BJ (cell line): ENCODE measurements at regions not wholly inside any gene's neighbourhood (a gene's known extent, or its start where the extent isn't known, plus 50 kb on each side); places are given as distances from the start of the nearest gene placed in this dataset.
"Not testable (repeated sequence)": the region's sequence is repeated elsewhere in the genome, so short reads cannot be mapped to it uniquely, and the experiment has no call there.

ENCODE experiments used
- CTCF ChIA-PET: fragments of 350-600 bp; formaldehyde crosslinking; extraction: SDS; loops from one replicate; lab custom pipeline; 2021; ENCODE audit warnings: antibody characterized with exemption, inconsistent platforms; lab: Yijun Ruan, JAX
- POLR2A ChIA-PET: fragments of 300-600 bp; sonication (Branson Sonifier 250); formaldehyde crosslinking; extraction: SDS; loops from one replicate; lab custom pipeline; 2021; ENCODE audit warnings: antibody characterized with exemption; lab: Charles Lee
- DNase-seq: peaks from one replicate; pipeline ENCODE4 v3.0.0-alpha.2; 2011; ENCODE audit warnings: low read depth
- H3K27me3 ChIP-seq: 2 replicates; pipeline ENCODE4 v1.6.0; 2011; ENCODE audit warnings: low read length; ENCODE audit not compliant: control insufficient read depth, insufficient read depth
- H3K36me3 ChIP-seq: 2 replicates; pipeline ENCODE4 v1.5.1; 2011; ENCODE audit warnings: low read length; ENCODE audit not compliant: control insufficient read depth, insufficient read depth
- H3K4me3 ChIP-seq: 2 replicates; pipeline ENCODE4 v1.5.1; 2011; ENCODE audit warnings: low read depth, mild to moderate bottlenecking, control low read depth, low read length

DNA sequence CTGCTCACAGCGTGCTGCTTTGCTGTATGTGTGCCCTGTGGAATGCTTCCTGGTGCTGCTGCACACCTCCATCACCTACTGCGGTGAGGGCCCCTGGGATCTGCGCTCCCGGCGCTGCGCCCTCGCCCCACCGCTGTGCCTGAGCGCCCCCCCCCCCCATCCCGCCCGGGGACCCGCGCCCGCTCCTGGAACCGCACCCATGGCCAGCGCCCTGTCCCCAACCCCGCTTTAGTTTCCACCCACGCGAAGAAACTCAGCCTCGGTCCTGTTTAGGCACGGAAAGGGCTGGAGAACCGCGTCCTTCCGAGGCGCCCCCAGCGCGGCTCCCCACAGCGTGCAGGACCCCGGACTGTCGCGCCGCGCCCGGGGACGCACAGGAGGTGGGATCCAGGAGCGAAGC is 265.5 kb downstream of the POTEB3 start:
- POLR2A ChIA-PET, H3K27me3 ChIP-seq, H3K4me3 ChIP-seq, H3K36me3 ChIP-seq, CTCF ChIA-PET, DNase-seq: not testable (repeated sequence)

- H3K27me3 ChIP-seq, DNase-seq, CTCF ChIA-PET, H3K36me3 ChIP-seq, POLR2A ChIA-PET, H3K4me3 ChIP-seq: not testable (repeated sequence)
Observed at GRCh38 chr15:21151203-21151966, 285.3 kb upstream of the POTEB2 start.

DNA sequence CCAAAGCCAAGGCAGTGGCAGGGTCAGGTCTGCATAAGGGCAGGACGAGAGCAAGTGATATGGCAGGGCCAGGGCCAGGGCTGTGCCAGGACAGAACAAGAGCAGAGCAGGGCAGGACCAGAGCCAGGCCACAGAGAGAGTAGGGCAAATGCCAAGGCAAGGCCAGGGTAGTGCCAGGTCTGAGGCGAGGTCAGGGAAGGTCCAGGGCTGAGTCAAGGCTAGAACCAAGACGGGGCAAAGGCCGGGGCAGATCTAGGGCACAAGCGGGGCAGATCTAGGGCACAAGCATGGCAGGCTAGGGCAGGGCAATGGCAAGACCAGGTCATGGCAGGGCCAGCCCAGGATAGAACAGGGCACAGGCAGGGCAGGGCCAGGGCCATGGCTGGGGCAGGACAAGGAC is 282.0 kb upstream of the POTEB2 start:
- H3K36me3 ChIP-seq, H3K27me3 ChIP-seq, DNase-seq, CTCF ChIA-PET, H3K4me3 ChIP-seq, POLR2A ChIA-PET: not testable (repeated sequence)

GRCh38 chr15:21133893-21134292 is 267.8 kb upstream of the POTEB2 start:
- H3K4me3 ChIP-seq, POLR2A ChIA-PET, H3K36me3 ChIP-seq, DNase-seq, H3K27me3 ChIP-seq, CTCF ChIA-PET: not testable (repeated sequence)

DNA sequence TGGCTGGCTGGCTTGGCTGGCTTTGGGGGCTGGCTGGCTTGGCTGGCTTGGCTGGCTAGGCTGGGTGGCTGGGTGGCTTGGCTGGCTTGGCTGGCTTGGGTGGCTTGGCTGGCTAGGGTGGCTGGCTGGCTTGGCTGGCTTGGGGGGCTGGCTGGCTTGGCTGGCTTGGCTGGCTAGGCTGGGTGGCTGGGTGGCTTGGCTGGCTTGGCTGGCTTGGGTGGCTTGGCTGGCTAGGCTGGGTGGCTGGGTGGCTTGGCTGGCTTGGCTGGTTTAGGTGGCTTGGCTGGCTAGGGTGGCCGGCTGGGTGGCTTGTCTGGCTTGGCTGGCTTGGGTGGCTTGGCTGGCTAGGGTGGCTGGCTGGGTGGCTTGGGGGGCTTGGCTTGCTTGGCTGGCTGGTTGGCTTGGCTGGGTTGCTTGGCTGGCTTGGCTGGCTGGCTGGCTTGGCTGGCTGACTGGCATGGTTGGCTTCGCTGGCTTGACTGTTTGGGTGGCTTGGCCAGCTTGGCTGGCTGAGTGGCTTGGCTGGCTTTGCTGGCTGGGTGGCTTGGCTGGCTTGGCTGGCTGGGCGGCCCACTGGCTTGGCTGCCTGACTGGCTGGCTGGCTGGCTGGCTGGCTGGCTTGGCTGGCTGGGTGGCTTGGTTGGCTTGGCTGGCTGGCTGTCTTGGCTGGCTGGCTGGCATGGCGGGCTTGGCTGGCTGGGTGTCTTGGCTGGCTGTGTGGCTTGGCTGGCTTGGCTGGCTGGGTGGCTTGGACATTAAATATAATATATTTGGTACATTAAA is 246.3 kb upstream of the POTEB2 start:
- H3K36me3 ChIP-seq, H3K4me3 ChIP-seq, DNase-seq, H3K27me3 ChIP-seq, POLR2A ChIA-PET: not testable (repeated sequence)
- CTCF ChIA-PET: interaction anchor here (0.6 kb wide), 1 partner anchor 865 kb away, joined by 3 read pairs; no protein-coding TSS in a partner anchor

GRCh38 chr15:21111861-21112260 is 245.7 kb upstream of the POTEB2 start:
- not testable (repeated sequence) for H3K36me3 ChIP-seq

GRCh38 chr15:21111172-21111571 is 245.1 kb upstream of the POTEB2 start:
- H3K4me3 ChIP-seq, H3K27me3 ChIP-seq, DNase-seq, POLR2A ChIA-PET, CTCF ChIA-PET, H3K36me3 ChIP-seq: not testable (repeated sequence)

More at GRCh38 chr15:21111861-21112260, 245.7 kb upstream of the POTEB2 start:
- DNase-seq, POLR2A ChIA-PET, H3K4me3 ChIP-seq, H3K27me3 ChIP-seq: not testable (repeated sequence)
- CTCF ChIA-PET: interaction anchor here (0.6 kb wide), 1 partner anchor 864 kb away, joined by 3 read pairs; no protein-coding TSS in a partner anchor

DNA sequence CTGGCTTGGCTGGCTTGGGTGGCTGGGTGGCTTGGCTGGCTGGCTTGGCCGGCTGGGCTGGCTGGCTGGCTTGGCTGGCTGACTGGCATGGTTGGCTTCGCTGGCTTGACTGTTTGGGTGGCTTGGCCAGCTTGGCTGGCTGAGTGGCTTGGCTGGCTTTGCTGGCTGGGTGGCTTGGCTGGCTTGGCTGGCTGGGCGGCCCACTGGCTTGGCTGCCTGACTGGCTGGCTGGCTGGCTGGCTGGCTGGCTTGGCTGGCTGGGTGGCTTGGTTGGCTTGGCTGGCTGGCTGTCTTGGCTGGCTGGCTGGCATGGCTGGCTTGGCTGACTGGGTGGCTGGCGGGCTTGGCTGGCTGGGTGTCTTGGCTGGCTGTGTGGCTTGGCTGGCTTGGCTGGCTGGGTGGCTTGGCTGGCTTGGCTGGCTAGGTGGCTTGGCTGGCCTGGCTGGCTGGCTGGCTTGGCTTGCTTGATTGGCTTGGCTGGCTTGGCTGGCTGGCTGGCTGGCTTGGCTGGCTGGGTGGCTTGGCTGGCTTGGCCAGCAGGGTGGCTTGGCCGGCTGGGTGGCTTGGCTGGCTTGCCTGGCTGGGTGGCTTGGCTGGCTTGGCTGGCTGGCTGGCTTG is 244.2 kb upstream of the POTEB2 start:
- H3K4me3 ChIP-seq, CTCF ChIA-PET, POLR2A ChIA-PET, H3K27me3 ChIP-seq, H3K36me3 ChIP-seq, DNase-seq: not testable (repeated sequence)

DNA sequence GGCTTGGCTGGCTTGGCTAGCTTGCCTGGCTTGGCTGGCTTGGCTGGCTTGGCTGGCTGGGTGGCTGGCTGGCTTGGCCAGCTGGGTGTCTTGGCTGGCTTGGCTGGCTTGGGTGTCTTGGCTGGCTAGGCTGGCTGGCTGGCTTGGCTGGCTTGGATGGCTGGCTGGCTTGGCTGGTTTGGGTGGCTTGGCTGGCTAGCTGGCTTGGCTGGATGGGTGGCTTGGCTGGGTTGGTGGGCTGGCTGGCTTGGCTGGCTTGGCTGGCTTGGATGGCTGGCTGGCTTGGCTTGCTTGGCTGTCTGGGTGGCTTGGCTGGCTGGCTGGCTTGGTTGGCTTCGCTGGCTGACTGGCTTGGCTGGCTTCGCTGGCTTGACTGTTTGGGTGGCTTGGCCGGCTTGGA is 242.3 kb upstream of the POTEB2 start:
- POLR2A ChIA-PET, H3K27me3 ChIP-seq, CTCF ChIA-PET: not testable (repeated sequence)

GRCh38 chr15:21107399-21108381 is 241.6 kb upstream of the POTEB2 start:
- CTCF ChIA-PET, H3K27me3 ChIP-seq, H3K4me3 ChIP-seq, DNase-seq, H3K36me3 ChIP-seq, POLR2A ChIA-PET: not testable (repeated sequence)

More for the DNA sequence above, 242.3 kb upstream of the POTEB2 start:
- not testable (repeated sequence) for H3K36me3 ChIP-seq, DNase-seq, H3K4me3 ChIP-seq

- DNase-seq, H3K27me3 ChIP-seq, CTCF ChIA-PET, POLR2A ChIA-PET, H3K36me3 ChIP-seq, H3K4me3 ChIP-seq: not testable (repeated sequence)
Observed at GRCh38 chr15:21096599-21096998, 230.5 kb upstream of the POTEB2 start.

DNA sequence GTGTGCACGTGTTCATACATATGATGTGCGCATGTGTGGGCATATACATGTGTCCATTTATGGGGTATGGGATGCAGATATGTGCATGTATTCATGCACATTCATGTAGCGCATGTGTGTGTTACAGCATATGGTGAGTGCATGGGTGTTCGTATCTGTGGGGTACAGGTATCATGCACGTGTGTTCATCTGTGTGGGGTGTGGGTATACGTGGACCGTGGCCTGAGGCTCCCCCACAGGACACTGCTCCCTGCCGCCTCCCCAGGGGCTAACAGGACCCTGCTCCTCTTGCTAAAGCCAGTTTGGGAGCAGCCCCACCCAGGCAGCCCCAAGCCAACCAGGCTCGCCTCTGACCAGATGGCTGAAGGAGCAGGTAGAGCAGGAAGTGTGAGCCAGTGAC is 213.4 kb upstream of the POTEB2 start:
- H3K27me3 ChIP-seq, H3K4me3 ChIP-seq, H3K36me3 ChIP-seq, CTCF ChIA-PET, DNase-seq, POLR2A ChIA-PET: not testable (repeated sequence)
